Naive B cell (primary cell): ENCODE measurements at regions not wholly inside any gene's neighbourhood (a gene's known extent, or its start where the extent isn't known, plus 50 kb on each side); places are given as distances from the start of the nearest gene placed in this dataset.
"Not testable (repeated sequence)": the region's sequence is repeated elsewhere in the genome, so short reads cannot be mapped to it uniquely, and the experiment has no call there.

Experiments used
- ATAC-seq, 2 donors: fragments of 150-1000 bp; cut with Tn5 transposase; 2 replicates each; pipeline ENCODE4 v1.10.0; 2021; ENCODE audit warnings: low read depth in 2 of 2, mild to moderate bottlenecking in 2 of 2, moderate library complexity in 2 of 2
- DNase-seq: peaks from one replicate; pipeline ENCODE4 v3.0.0; 2022
- H3K27ac Mint-ChIP-seq, 6 donors: one replicate each; pipeline ENCODE4 v1.8.0; 2020 to 2022; ENCODE audit warnings: mild to moderate bottlenecking in 6 of 6, mixed read lengths in 6 of 6, moderate library complexity in 5 of 6, inconsistent platforms in 2 of 6
- H3K27me3 Mint-ChIP-seq, 3 donors: one replicate each; pipeline ENCODE4 v1.8.0; 2021 to 2022; ENCODE audit warnings: mixed read lengths in 3 of 3, mild to moderate bottlenecking in 1 of 3
- H3K36me3 Mint-ChIP-seq, 2 donors: one replicate each; pipeline ENCODE4 v1.8.0; 2020 to 2022; ENCODE audit warnings: mixed read lengths in 2 of 2, inconsistent platforms in 1 of 2, mild to moderate bottlenecking in 1 of 2
- H3K4me1 Mint-ChIP-seq, 3 donors: one replicate each; pipeline ENCODE4 v1.8.0; 2020 to 2022; ENCODE audit warnings: mixed read lengths in 3 of 3, inconsistent platforms in 1 of 3, mild to moderate bottlenecking in 1 of 3, moderate library complexity in 1 of 3
- H3K4me3 Mint-ChIP-seq, 8 donors: one replicate each; pipeline ENCODE4 v1.8.0; 2020 to 2022; ENCODE audit warnings: mild to moderate bottlenecking in 8 of 8, mixed read lengths in 8 of 8, moderate library complexity in 8 of 8, inconsistent platforms in 2 of 8
- H3K9me3 Mint-ChIP-seq, 7 donors: one replicate each; pipeline ENCODE4 v1.8.0; 2020 to 2022; ENCODE audit warnings: mixed read lengths in 7 of 7, mild to moderate bottlenecking in 5 of 7, inconsistent platforms in 2 of 7, moderate library complexity in 1 of 7

DNA sequence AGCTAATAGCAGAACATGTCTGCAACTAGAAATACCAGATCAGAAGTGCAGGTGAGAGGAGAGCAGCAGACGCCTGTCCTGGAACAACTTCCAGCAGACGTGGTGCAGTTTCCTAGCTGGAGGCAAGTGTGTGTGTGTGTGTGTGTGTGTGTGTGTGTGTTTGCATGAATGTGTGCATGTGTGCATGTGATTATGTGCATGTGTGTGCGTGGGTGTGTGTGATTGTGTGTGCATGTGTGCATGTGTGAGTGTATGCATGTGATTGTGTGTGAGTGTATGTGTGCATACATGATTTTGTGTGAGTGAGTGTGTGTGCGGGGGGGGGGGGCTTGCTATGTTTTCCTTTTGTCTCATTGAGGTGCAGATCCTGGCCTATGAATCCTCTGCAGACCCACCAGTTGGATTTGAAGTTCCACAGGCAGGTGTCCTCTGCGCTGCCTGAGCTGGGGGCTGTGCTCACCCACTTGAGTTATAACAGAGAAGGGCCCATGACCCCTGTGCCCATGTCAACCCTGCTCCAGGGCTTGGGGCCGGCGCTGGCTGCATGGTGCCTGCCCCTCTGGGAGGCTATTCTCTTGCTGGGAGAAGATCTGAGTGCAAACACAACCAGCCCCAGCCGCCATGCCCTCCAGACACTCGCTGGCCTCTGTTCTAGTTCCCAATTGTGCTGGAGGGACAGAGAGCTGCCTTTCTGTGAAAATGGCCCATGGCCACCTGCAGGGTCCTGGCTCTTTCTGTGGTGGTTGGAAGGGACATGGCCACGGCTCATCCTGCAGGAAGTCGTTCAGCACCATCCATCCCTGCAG lies 821.3 kb downstream of the BRD1 start:
- H3K9me3 Mint-ChIP-seq: peaks cover 8 to 23% (median 11%) of the 10 kb centered on the region in 7 donors
- H3K4me3 Mint-ChIP-seq: no peak overlapping the region
- H3K36me3 Mint-ChIP-seq: no peaks in the 10 kb centered on the region
- peak overlapping the region in 1 of 6 donors; percentile 16 for H3K27ac Mint-ChIP-seq
- no peak for DNase-seq
- H3K27me3 Mint-ChIP-seq: peaks cover 0 to 8% (median 3%) of the 10 kb centered on the region in 3 donors
- ATAC-seq: no peak
- peaks cover 0 to 4% (median 0%) of the 10 kb centered on the region in 3 donors for H3K4me1 Mint-ChIP-seq

DNA sequence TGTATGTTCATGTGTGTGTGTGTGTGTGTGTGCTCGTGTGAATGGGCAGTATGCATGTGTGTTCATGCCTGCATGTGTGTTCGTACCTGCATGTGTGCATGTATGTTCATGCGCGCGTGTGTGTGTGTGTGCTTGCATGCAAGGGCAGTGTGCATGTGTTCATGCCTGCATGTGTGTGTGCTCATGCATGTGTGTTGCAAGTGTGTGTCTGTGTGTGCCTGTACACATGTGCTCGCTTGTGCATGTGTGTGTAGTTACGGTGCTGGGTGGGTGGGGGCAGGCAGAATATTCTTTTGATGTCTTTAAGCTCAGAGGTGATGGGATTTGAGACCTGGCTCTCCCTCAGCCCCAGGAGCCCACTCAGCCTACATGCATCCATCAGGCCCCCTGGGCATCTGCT lies 822.1 kb downstream of the BRD1 start:
- H3K4me1 Mint-ChIP-seq: peaks cover 0 to 4% (median 0%) of the 10 kb centered on the region in 3 donors
- DNase-seq (no peak), ATAC-seq (no peak)
- no peaks in the 10 kb centered on the region for H3K36me3 Mint-ChIP-seq
- H3K4me3 Mint-ChIP-seq: no peak overlapping the region
- H3K27me3 Mint-ChIP-seq: peaks cover 0 to 8% (median 3%) of the 10 kb centered on the region in 3 donors
- H3K27ac Mint-ChIP-seq: no peak overlapping the region
- peaks cover 11 to 32% (median 16%) of the 10 kb centered on the region in 7 donors for H3K9me3 Mint-ChIP-seq

DNA sequence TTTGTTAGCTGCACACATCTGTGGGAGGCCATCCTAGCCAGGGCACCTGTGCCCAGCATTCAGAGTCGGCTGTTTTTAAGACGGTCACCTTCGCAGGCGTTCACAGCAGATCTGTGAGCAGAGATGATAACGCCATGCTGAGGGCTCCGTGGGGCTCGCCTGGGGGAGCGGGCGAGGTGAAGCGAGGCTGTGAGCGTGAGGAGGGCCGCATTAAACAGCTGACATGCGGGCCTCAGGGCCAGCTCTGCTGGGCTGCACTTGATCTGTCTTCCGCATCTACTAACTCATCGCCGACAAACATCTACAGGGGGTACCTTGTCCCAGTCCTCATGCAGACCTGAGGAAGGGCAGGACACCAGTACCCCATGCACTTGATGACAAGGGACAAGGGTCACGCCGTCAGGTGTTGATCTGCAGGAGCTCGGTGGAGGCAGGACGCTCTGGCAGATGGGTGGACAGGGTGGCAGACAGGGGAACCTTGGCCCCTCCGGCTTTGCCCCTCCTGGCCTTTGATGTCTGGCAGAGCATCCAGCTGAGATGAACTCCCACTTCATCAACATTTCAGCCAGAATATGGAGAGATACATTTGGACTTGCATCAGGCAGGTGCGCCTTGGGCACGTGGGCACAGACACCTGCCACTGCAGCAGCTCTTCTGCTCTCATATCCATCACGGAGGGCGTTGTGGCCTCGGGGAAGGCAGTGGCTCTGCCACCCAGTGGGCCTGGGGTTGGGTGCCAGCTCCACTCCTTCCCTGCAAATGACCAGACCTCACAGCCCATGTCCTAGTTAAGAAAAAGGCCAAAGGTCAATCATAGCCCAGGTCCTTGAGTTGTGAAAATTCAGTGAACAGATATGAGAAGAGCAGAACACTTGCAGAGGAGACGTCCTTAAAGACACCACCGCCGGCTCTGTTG lies 822.9 kb downstream of the BRD1 start:
- Mint-ChIP-seq H3K27ac (no peak overlapping the region), H3K9me3 (peaks cover 14 to 39% (median 17%) of the 10 kb centered on the region in 7 donors), H3K36me3 (no peaks in the 10 kb centered on the region), H3K4me1 (peaks cover 0 to 4% (median 0%) of the 10 kb centered on the region in 3 donors), H3K4me3 (peak overlapping the region in 1 of 8 donors; percentile 4), H3K27me3 (peaks cover 0 to 8% (median 3%) of the 10 kb centered on the region in 3 donors)
- DNase-seq (no peak), ATAC-seq (no peak)

DNA sequence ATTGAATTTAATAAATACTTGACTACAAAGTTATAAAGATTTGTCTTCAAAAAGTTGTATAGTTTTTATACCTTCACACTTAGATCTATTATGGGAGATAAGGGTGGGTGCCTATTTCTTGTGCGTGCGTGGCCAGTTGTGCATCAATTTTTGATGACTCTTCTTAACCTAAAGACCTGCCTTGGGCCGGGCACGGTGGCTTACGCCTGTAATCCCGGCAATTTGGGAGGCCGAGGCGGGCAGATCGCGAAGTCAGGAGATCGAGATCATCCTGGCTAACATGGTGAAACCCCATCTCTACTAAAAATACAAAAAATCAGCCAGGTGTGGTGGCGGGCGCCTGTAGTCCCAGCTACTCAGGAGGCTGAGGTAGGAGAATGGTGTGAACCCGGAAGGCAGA lies 830.1 kb downstream of the BRD1 start:
- not testable (repeated sequence) for DNase-seq, H3K27ac Mint-ChIP-seq, H3K4me3 Mint-ChIP-seq

DNA sequence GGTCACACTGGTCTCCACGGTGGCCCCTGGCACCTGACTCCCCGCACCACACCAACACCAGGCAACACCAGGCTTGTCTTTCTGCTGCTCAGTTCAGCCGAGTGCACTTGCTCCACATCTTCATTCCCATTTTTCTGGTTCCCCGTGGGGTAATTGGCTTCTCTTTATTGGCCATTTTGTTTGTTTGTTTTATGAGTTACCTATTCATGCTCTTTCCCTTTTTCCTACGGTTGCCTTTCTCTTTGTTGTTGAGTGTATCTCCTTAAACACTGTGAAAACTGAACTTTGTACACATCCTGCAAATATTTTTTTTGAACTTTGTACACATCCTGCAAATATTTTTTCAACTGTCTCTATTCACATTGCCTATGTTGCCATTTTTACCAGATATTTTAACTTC lies 834.0 kb downstream of the BRD1 start:
- ATAC-seq (no peak), DNase-seq (no peak)
- Mint-ChIP-seq H3K36me3 (no peaks in the 10 kb centered on the region), H3K4me3 (no peak overlapping the region), H3K27ac (no peak overlapping the region), H3K4me1 (no peaks in the 10 kb centered on the region), H3K9me3 (peaks cover 4 to 13% (median 7%) of the 10 kb centered on the region in 7 donors), H3K27me3 (peaks cover 7 to 17% (median 15%) of the 10 kb centered on the region in 3 donors)

More for the DNA sequence above, 830.1 kb downstream of the BRD1 start:
- ATAC-seq, H3K4me1 Mint-ChIP-seq, H3K36me3 Mint-ChIP-seq: not testable (repeated sequence)
- Mint-ChIP-seq H3K27me3 (peaks cover 7 to 15% (median 11%) of the 10 kb centered on the region in 3 donors), H3K9me3 (peaks cover 13 to 37% (median 15%) of the 10 kb centered on the region in 7 donors)

DNA sequence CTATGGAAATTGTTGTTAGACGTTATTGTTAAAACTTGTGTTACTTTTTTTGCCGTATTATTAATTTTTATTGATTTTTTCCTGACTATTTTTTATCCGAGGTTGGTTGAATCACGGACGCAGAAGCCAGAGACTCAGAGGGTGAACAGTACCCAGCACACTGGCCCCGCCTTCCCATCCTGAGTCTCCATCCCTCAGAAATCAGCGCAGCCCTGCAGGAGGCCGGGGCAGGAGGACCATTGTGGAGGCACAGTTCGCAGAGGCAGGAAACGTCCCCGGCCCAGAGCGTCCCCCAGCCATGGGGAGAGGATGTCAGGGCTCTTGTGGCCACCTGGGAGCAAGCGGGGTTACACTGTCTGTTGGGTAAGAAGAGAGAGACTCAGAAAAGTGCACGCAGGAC lies 843.0 kb downstream of the BRD1 start:
- no peaks in the 10 kb centered on the region for H3K36me3 Mint-ChIP-seq

DNA sequence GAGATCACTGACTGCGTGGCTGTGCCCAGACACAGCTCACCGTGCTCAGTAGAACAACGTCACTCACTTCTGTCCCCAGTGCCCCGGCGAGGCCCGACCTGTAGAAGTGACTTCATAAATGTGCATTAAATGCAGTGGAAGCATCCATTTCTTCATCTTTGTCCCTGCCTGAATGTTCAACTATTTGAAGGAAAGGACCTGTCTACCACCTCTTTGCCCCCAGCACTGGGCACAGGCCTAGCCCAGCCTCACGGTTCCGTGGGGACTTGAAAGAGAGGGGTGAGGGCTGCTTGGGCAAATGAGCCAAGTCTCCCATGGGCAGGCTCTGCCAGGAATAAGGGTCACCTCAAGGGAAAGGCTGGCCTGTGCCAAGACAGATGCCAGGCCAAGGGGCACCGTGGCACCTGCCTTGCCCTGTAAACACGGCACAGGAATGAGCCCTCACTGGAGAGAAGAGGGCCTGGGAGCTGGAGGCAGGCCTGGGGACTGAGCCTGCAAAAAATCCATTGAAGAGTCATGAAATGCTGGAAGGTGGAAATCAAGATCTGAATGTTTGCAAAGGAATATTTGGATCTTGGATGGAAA lies 845.3 kb downstream of the BRD1 start:
- peaks cover 1 to 13% (median 6%) of the 10 kb centered on the region in 7 donors for H3K9me3 Mint-ChIP-seq
- peaks cover 0 to 11% (median 10%) of the 10 kb centered on the region in 3 donors for H3K27me3 Mint-ChIP-seq
- no peak for ATAC-seq
- H3K4me1 Mint-ChIP-seq: no peaks in the 10 kb centered on the region
- no peak overlapping the region for H3K4me3 Mint-ChIP-seq
- no peak for DNase-seq
- H3K27ac Mint-ChIP-seq: no peak overlapping the region
- peaks cover 0 to 8% of the 10 kb centered on the region in 2 donors for H3K36me3 Mint-ChIP-seq

More for the DNA sequence above, 843.0 kb downstream of the BRD1 start:
- H3K4me3 Mint-ChIP-seq: no peak overlapping the region
- H3K9me3 Mint-ChIP-seq: peaks cover 0 to 8% (median 0%) of the 10 kb centered on the region in 7 donors
- peaks cover 0 to 10% (median 6%) of the 10 kb centered on the region in 3 donors for H3K27me3 Mint-ChIP-seq
- no peak for ATAC-seq
- H3K4me1 Mint-ChIP-seq: no peaks in the 10 kb centered on the region
- no peak overlapping the region for H3K27ac Mint-ChIP-seq
- DNase-seq: no peak

DNA sequence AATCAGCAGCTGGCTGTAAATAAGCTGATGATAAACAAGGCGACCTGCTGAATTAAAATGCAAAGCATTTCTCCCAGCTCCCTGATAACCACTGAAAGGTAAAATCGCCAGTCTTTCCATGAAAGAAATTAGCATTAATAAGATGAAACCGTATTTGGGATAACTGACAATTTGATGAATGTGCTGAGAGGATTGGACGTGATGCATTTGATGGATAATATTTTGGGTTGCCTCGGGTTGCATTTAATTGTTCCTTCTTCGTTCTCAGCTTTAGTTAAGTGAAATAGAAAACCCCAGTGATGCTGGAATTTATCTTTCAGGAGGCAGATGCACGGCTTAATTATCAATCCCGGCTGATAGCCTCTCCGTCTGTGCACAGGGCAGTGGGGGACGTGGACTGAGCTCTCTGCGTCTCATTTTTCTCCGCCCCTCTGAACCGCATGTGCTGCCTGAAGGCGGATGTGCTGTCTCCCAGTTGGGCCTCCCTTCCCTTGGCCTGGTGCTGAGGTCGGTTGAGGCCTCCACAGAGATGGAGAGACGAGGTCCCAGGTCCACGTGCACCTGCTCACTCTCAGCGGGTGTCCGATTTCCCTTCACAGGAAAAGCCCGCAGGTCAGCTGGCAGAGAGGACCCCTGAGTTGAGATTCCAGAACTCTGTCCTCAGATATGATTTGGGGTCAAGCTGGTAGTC lies 846.2 kb downstream of the BRD1 start:
- no peak for DNase-seq
- no peak for ATAC-seq
- peaks cover 0 to 8% of the 10 kb centered on the region in 2 donors for H3K36me3 Mint-ChIP-seq
- H3K9me3 Mint-ChIP-seq: peaks cover 1 to 13% (median 6%) of the 10 kb centered on the region in 7 donors
- H3K4me1 Mint-ChIP-seq: no peaks in the 10 kb centered on the region
- H3K27ac Mint-ChIP-seq: no peak overlapping the region
- H3K4me3 Mint-ChIP-seq: no peak overlapping the region
- peaks cover 0 to 13% (median 10%) of the 10 kb centered on the region in 3 donors for H3K27me3 Mint-ChIP-seq

DNA sequence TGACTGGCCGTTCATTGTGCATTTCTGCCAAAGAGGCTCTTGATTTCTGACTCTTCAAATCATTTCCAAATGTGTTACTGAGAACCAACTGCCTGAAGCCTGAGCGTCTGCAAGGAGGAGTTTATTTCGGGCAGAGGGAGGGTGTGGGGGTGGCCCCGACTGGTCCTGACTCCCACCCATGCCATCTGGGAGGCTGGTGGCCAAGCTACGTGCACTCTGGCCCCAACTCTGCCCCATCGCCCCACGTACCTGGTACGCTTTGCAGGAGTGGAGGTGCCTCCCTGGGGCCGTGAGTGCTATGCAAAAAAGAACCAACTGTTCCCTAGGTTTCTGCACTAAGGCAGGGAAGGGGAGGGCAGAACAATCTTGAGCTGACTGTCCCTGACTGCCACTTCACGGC lies 846.8 kb downstream of the BRD1 start:
- Mint-ChIP-seq H3K27me3 (peaks cover 0 to 18% (median 12%) of the 10 kb centered on the region in 3 donors), H3K4me3 (no peak overlapping the region), H3K27ac (no peak overlapping the region), H3K4me1 (no peaks in the 10 kb centered on the region), H3K36me3 (peaks cover 0 to 8% of the 10 kb centered on the region in 2 donors), H3K9me3 (peaks cover 1 to 13% (median 6%) of the 10 kb centered on the region in 7 donors)
- ATAC-seq (no peak), DNase-seq (no peak)

DNA sequence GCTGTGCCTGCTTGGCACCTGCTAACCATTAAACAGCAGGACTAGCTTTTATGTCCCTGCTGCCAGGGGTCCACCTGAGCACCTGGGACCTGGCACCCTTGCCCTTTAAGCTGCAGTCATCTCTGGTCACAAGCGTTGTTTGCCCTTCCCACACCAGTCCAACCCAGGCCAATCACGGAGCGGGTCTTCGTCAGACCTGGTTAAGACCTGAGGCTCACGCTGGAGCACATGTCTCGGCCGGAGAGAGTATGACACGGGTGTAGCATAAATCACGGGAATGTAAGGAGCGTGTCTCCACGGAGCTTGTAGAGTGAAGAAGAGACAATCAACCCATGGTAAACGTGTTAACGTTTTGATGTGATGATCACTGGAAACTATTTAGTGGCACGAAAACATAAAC lies 847.3 kb downstream of the BRD1 start:
- Mint-ChIP-seq H3K4me3 (no peak overlapping the region), H3K9me3 (peaks cover 1 to 13% (median 6%) of the 10 kb centered on the region in 7 donors), H3K27me3 (peaks cover 0 to 21% (median 14%) of the 10 kb centered on the region in 3 donors), H3K4me1 (no peaks in the 10 kb centered on the region), H3K36me3 (peaks cover 0 to 8% of the 10 kb centered on the region in 2 donors), H3K27ac (no peak overlapping the region)
- ATAC-seq (no peak), DNase-seq (no peak)

DNA sequence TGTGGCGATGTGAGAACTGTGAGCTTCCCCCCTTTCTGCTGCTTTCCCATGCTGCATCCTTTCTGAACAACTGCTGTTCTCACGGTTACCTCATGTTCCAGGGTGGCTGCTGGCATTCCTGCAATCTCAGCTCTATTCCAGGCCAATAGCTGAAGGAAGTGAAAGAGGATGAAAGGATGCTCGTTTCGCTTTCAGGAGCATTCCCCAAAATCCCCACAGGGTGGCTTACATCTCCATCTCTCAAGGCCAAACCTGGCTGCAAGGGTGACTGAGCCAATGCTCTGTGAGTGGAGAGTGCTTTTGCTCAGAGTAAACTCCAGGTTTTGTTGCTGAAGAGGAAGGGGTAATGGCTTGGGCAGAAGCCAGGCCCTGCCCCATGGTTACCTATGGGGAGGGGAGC lies 848.2 kb downstream of the BRD1 start:
- H3K36me3 Mint-ChIP-seq: peaks cover 0 to 8% of the 10 kb centered on the region in 2 donors

DNA sequence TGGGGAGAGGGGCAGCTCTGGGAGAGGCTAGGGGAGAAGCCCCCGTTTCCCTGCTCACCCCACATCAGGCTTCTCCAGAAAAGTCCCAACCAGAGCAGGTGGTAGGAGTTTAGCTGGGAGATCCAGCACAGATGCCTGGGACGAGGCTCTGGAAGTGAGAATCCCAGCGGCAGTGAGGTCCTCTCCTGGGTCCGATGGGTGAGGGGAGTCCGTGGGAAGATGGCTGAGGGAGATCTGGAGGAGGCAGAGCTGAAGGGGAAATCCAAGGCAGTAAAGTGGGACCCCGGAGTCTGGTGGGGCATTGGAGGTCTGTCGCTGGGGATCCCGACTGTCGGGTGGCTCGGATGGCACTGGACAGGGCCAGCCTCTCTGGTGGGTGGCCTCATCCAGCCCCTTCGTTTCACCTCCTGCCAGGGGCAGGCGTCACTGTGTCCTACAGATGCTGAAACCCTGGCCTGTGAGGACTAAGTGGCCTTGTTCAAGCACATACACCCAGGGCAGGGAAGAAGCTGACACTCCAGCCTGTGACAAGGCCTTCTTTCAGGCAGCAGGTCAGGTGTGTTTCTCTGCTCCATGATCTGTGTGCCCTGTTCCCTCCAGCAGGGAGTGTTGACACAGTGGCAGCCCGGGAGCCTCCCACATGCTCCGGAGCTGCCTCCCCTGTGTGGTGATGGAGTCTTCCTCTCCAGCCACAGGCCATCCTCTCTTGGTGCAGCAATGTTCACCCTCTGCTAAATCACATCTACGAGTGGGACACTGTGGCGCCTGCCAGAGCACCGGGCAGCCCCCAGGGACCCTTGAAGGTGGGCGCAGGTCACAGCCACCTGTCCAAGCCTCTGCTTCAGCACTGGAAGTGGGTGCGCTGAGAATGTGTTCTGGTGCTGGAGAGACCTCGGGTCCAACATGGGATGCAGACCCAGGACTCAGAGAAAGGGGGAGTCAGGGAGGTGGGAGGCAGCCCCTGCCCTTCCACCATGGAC lies 850.8 kb downstream of the BRD1 start:
- no peak overlapping the region for H3K27ac Mint-ChIP-seq
- no peaks in the 10 kb centered on the region for H3K4me1 Mint-ChIP-seq
- H3K36me3 Mint-ChIP-seq: peaks cover 0 to 8% of the 10 kb centered on the region in 2 donors
- peaks cover 12 to 30% (median 14%) of the 10 kb centered on the region in 3 donors for H3K27me3 Mint-ChIP-seq
- H3K4me3 Mint-ChIP-seq: peak overlapping the region in 1 of 8 donors; percentile 42
- no peak for DNase-seq
- no peak for ATAC-seq
- peaks cover 0 to 13% (median 4%) of the 10 kb centered on the region in 7 donors for H3K9me3 Mint-ChIP-seq

More for the DNA sequence above, 848.2 kb downstream of the BRD1 start:
- Mint-ChIP-seq H3K9me3 (peaks cover 0 to 13% (median 4%) of the 10 kb centered on the region in 7 donors), H3K27me3 (peaks cover 2 to 23% (median 14%) of the 10 kb centered on the region in 3 donors), H3K27ac (peak overlapping the region in 1 of 6 donors; percentile 84), H3K4me3 (no peak overlapping the region), H3K4me1 (no peaks in the 10 kb centered on the region)
- DNase-seq (no peak), ATAC-seq (no peak)
